Globus pallidus (tissue), 1 donor: ENCODE measurements at regions not wholly inside any gene's neighbourhood (a gene's known extent, or its start where the extent isn't known, plus 50 kb on each side); places are given as distances from the start of the nearest gene placed in this dataset.
A peak's percentile ranks its signal among the peaks of the same experiment; 100 is the strongest.

Experiments
- DNase-seq: peaks from one replicate; pipeline ENCODE4 v3.0.0-alpha.2; 2015; ENCODE audit warnings: low spot score

DNA sequence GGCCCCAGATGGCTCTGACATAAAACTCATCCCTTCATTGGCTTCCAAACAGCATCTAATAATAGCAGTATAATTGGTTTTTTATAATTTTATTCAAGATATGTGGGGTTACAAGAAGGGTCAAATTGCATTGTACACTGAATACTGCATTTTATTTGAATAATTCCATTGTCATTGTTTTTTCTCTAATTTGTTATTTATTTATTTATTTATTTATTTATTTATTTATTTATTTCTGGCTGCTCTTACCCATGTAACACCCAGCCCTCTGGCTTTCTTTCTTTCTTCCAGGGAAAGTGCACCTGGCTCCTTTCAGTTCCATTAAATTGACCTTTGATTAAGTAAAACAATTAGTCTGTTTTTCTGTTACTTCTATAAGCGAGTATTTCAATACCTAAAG lies 210.1 kb downstream of the CDH9 start:
- DNase-seq = no peak

DNA sequence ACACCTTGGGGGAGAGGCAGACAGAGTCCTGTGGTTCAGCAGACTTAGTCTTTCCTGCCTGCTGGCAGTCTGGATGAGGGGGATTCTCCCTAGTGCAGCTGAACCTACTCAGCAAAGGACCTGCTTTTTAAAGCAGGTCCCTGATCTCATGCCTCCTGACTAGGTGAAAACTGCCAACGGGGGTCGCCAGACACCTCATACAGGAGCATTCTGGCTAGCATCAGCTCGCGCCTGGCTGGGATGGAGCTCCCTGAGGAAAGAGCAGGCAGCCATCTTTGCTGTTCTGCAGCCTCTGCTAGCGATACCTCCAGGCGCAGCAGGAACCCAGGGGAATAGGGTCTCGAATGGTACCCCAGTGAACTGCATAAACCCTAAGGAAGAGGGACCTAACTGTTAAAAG lies 225.2 kb downstream of the CDH9 start:
- DNase-seq = no peak

- no peak for DNase-seq
Measured at GRCh38 chr5:26812714-26813113, 225.7 kb downstream of the CDH9 start.

GRCh38 chr5:26807231-26808199 lies 230.9 kb downstream of the CDH9 start:
- no peak for DNase-seq

GRCh38 chr5:26805076-26805475 lies 233.3 kb downstream of the CDH9 start:
- DNase-seq = no peak

- DNase-seq = no peak
Measured at GRCh38 chr5:26802944-26803343, 235.4 kb downstream of the CDH9 start.

GRCh38 chr5:26791433-26791832 lies 247.0 kb downstream of the CDH9 start:
- DNase-seq = no peak

DNA sequence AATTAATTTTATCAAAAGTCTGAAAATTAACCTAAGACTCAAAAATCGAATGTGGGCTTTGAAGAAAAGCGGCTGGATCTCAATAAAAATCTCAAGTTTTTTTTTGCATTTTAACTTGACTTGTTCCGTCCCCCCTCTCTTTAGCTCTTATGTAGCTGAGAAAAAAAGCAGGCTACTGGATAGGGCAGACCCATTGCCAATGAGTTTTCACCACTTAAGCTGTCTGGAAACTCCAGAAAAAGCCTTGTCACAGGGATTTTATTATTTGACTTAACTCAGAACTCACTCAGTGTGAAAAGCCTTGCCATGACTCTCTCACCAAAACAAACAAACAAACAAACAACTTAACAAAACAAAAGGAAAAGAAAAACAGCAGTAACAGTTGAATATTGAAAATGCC lies 247.4 kb downstream of the CDH9 start:
- DNase-seq = no peak

- DNase-seq = no peak
Measured at GRCh38 chr5:26763215-26763614, 275.2 kb downstream of the CDH9 start.

DNA sequence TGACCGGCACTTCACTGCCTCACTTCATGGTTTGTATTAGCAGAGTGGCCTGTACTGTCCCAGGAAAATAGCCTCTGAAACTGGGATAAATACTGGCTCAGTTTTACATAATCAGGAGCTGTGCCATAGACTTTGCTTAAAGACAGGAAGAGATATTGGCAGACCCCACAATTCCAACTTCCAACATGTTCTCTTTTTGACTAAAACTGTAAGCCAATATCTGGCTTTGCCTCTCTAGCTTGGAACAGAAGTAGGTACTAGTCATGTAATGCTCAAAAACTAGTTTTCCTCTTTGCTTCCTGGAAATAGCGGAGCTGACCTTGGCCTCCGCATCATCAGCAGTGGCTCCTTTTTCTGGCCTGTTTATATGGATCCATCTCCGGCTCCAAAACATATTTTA lies 276.9 kb downstream of the CDH9 start:
- no peak for DNase-seq

GRCh38 chr5:26761045-26761444 lies 277.3 kb downstream of the CDH9 start:
- DNase-seq = no peak

DNA sequence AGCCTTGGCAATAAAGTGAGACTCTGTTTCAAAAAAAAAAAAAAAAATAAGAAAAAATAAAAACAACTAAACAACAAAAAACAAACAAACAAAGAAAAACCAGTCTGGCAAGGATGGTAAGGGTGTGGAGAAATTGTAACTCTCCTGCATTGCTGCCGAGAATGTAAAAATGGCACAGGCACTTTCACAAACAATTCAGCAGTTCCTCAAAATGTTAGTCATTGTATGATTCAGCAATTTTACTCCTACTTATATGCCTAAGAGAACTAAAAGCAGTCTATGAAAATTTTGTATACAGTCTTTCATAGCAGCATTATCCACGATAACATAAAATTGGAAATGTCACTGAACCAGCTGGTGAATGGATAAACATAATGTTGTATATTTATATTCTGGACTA lies 280.4 kb downstream of the CDH9 start:
- no peak for DNase-seq

DNA sequence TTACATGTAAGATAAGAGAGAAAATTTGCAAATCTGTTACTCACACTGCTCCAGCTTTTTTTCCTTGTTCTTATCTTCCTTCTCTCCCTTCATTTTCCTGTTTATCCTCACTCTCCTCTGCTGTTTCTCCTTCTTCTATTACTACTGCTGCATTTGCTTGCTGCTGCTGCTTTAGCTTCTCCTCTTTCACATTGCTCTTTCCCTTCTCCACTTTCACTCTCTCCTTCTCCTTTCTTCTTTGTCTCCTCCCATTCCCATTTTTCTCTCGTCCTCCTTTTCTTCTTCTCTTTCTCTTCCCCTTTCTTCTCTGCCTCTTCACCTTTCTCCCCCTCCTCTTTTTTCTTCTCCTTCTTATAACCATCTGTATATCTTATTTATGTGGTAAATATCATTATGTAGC lies 288.6 kb downstream of the CDH9 start:
- DNase-seq = no peak

GRCh38 chr5:26740182-26740581 lies 298.2 kb downstream of the CDH9 start:
- no peak for DNase-seq

DNA sequence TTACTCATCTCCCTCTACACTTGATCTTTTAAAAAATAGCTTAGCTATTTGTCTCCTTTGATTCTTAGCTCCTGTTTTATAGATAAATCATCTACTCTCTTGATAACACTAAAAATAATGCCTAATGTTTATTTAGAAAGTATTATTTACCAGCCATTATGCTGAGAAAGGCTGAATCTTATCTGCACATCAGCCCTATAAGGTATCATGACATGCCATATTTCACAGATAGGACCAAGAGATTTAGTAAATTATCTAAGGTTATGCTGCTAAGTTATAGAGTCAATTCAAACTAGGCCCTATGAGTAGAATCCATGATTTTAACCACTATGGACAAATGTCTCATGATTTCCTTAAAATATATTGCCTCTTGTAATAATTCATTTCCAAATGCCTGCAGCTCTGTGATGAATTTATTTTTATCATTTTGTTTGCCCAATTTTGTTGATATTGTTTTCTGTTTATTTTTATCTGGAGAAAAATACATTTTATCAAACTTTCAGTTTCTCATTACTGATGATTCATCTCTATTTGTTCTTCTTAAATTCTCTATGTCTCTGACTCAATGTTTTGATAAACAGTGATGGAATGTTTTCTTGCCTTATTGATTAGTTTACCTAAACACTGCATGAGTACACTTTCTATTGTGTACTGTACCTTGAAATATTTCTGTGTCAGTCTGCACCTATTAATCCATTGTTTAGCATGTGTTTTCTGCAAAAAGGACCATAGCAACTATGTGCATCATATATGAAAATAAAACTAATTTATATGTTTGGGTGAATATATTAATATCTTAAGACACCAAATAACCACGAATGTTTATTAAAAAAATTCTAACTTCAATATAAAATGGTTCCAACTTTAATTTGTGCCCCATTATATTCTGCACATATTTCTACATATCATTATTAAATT lies 300.8 kb downstream of the CDH9 start:
- DNase-seq = no peak

DNA sequence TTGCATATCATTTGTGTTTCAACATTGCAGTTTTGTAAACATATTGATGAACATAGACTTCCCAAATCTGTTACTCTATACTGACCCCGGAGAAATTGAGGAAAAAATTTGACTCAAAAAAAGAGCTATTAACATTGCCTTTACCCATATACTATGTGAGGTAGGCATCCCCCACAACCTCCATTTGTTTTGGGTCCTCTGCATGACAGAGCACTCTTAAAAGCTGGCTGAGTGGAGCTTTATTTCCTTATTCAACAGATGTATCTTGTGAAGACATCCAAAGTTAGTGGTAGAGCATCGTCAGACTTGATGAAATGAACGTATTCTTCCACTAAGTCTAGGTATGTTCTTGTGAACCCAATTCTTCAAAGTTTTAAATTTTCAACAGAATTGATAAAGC lies 310.5 kb downstream of the CDH9 start:
- DNase-seq = no peak

DNA sequence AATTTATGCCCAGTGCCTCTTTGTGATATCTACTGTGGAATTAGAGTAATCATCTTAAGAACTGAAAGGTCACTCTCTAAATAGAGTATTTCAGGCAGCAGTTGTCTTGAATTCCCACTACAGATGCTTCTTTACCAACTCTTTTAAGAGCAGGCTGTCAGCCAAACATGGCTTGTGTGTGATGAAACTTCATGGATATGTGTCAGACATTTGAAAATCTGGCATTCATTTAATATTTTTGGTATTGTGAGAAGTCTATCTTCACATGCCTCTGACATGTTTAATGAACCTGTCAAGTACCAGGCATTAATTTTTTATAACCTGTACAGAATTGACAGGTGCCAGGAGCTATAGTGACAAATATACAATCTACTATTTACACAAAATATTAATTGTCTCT lies 318.6 kb downstream of the CDH9 start:
- no peak for DNase-seq

- peak; percentile 13 for DNase-seq
Measured at GRCh38 chr5:26700759-26701384, 337.5 kb downstream of the CDH9 start.

- DNase-seq = no peak
Measured at GRCh38 chr5:26692952-26693351, 345.4 kb downstream of the CDH9 start.

DNA sequence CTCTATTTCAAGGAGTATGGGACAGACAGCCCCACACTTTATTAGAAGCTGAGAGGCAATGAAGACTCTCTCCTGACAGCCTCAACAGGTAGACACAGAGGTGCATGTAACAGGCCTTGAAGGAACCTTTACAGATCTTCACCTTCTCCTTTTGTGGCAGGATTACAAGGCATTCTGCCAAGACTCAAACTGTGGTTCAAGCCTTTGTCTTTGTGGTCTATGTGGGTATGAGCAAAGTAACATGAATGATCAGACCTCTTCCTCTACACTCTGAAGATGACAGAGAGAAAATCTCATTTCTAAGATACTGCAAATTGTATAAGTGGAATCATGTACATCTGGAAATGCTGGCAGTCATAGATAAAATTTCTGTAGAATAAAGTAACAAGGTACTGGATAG lies 346.9 kb downstream of the CDH9 start:
- DNase-seq = no peak

GRCh38 chr5:26690511-26690910 lies 347.9 kb downstream of the CDH9 start:
- DNase-seq = no peak

DNA sequence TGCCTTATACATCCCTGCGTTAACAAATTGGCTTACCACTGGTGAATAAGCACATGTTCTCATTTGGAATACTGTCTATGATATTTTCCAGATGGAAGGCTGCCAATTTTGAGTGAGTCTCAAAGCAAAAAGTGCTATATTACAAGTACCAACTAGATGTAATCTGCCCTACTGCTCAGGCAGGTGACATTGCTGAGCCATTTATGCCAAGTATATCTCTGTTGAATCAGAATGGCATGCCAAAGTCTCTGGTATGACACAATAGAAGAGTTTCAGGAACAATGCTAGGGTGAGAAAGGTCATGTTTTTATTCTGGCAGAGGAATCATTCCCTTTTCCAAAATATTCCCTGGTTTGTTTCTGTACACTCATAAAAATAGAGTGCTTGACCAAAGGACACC lies 356.5 kb downstream of the CDH9 start:
- no peak for DNase-seq
